ENCODE measurements at regions not wholly inside any gene's neighbourhood (a gene's known extent, or its start where the extent isn't known, plus 50 kb on each side); places are given as distances from the start of the nearest gene placed in this dataset.

DNA sequence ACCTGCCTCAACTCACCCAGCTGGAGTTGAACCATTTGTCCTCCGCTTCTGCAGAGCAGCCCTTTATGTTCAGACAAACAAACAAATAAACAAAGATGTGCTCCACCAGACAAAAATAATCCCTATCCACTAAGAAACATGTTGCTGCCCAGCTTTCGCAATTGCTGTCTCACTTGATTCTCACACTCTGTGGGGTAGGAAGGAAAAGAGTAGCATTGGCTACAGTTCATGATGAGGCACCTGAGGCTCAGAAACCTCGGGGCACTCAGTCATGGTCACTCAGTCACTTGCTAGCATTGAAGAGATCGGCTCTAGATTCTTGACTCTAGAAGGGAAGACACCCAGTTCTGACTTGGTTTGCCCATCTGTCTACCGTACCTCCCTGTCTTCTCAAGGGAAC is 88.0 kb upstream of the ZMIZ1 start:
- TF ChIP-seq, protein P1, sequence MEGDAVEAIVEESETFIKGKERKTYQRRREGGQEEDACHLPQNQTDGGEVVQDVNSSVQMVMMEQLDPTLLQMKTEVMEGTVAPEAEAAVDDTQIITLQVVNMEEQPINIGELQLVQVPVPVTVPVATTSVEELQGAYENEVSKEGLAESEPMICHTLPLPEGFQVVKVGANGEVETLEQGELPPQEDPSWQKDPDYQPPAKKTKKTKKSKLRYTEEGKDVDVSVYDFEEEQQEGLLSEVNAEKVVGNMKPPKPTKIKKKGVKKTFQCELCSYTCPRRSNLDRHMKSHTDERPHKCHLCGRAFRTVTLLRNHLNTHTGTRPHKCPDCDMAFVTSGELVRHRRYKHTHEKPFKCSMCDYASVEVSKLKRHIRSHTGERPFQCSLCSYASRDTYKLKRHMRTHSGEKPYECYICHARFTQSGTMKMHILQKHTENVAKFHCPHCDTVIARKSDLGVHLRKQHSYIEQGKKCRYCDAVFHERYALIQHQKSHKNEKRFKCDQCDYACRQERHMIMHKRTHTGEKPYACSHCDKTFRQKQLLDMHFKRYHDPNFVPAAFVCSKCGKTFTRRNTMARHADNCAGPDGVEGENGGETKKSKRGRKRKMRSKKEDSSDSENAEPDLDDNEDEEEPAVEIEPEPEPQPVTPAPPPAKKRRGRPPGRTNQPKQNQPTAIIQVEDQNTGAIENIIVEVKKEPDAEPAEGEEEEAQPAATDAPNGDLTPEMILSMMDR (IDR thresholded peaks at IDR 0.05; ENCODE audit: low read length), result no peak
- no peak for TF ChIP-seq EZH2 (IDR thresholded peaks at IDR 0.05; ENCODE audit: borderline replicate concordance, low read length)
